GM19438 (cell line): ENCODE measurements at regions not wholly inside any gene's neighbourhood (a gene's known extent, or its start where the extent isn't known, plus 50 kb on each side); places are given as distances from the start of the nearest gene placed in this dataset.
"Not testable (repeated sequence)": the region's sequence is repeated elsewhere in the genome, so short reads cannot be mapped to it uniquely, and the experiment has no call there.

ENCODE experiments used
- ATAC-seq: cut with Tn5 transposase; IDR thresholded peaks from one replicate; pipeline ENCODE4 v1.9.1; 2021; ENCODE audit warnings: low read depth; ENCODE audit not compliant: unreplicated experiment

DNA sequence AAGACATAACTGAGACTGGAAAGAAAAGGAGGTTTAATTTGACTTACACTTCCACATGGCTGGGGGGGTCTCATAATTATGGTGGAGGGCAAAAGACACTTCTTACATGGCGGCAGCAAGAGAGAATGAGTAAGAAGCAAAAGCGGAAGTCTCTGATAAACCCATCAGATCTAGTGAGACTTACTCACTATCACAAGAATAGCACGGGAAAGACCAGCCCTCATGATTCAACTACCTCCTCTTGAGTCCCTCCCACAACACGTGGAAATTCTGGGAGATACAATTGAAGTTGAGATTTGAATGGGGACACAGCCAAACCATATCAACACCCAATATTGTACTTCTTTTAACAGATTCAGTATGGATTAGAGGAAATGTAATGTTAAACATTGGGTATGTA lies 646.6 kb downstream of the ANKRD50 start:
- ATAC-seq = no peak

DNA sequence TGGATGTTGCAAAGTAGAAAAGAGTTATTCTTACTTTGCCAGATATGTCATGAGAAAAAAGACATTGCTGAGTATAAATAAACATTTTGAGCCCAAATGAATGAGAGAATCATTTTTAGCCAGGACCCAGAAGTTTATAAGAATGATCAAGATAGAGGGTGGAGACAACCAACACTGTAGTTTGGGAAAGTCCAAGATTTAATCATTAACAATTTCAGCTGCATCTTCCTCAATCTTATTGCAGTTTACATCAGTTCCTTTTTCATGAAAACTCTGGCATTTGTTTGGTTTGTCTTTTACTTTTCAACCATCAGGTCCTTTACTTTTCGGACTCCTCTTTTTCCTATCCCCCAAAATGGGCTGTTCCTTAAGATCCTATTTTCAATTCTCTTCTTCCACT lies 645.9 kb downstream of the ANKRD50 start:
- no peak for ATAC-seq

DNA sequence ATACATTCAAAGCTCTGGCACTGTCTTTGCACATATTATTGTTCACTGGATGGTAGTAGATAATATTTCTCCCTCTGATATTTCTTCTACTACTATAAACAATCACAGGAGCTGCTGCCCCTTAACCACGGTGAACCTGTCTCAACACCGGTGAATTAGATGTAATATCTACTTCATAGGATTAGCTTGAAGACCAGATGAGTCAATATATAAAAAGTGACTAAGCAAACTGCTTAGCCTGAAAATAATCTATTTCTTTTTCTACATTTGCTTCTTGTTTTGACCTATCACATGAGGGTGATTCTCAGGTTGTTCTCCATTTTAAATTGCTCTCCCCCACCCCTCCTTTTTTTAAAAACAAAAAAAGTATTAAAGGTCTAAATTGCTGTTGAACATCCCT lies 645.5 kb downstream of the ANKRD50 start:
- ATAC-seq = no peak

DNA sequence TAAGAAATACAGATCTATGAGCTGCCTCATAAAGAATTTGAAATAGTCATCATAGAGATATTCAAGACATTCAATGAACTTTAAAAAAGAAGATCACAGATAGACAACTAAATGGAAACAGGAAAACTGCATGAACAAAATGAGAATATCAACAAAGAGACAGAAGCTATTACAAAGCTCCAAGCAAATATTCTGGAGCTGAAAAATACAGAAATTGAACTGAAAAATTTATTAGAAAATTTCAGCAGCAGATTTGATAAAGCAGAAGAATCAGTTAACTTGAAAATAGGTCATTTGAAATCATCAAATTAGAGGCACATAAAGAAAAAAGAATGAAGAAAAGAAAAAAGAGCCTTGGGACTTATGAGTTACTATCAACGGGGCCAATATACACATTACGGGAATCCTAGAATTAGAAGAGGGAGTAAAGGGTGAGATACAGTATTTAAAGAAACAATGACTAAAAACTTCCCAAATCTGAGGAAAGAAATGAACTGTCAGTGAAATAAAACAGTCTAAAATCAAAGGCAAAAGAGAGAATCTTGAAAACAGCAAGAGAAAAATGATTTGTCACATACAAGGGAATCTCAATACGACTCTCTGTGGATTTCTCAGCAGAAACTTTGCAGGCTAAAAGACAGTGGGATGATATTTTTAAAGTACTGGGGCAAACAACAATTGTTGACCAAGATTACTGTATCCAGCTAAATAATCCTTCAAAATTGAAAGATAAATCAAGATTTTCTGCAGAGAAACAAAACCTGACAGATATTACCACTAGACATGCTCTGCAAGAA lies 641.6 kb downstream of the ANKRD50 start:
- ATAC-seq = no peak

DNA sequence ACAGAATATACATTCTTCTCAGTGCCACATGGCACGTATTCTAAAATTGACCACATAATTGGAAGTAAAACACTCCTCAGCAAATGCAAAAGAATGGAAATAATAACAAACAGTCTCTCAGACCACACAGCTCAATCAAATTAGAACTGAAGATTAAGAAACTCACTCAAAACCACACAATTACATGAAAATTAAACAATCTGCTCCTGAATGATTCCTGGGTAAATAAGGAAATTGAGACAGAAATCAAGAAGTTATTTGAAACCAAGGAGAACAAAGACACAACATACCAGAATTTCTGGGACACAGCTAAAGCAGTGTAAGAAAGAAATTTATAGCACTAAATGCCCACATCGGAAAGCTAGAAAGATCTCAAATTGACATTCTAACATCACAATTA lies 637.3 kb downstream of the ANKRD50 start:
- ATAC-seq = not testable (repeated sequence)

DNA sequence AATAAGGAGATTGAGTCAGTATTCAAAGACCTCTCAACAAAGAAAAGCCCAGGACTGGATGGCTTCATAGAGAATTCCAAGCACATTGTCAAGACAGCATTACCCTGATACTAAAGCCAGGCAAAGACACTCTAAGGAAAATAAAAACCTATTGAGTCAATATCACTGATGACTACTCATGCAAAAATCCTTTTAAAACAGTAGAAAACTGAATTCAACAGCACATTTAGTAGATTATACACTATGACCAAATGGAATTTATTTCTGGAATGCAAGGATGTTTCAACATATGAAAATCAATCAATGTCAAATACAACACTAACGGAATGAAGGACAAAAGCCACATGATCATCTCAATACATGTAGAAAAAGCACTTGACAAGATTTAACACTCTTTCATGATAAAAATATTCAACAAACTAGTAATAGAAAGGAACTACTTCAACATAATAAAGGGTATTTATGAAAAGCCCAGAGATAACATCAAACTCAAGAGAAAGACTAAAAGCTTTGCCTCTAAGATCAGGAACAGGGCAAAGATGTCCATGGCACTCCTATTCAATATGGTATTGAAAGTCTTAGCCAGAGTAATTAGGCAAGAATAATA lies 633.3 kb downstream of the ANKRD50 start:
- no peak for ATAC-seq

DNA sequence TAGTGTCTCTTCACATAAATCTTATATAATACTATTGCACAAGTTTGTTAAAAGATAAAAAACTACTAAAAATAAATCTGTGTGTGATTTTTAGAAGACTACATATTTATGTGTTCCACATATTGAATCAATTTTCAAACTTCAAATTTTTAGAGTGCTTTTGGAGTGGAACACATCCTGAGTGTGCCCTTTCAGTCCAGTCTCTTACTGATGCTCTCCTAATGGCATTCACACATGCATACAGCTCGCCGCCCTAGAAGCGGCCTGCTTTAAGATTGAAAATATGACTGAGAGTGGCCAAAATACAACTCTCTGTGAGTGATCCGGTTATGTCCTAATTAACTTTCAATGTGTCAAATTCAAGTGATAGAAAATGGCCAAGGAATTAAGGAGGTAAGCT lies 628.8 kb downstream of the ANKRD50 start:
- ATAC-seq = no peak

DNA sequence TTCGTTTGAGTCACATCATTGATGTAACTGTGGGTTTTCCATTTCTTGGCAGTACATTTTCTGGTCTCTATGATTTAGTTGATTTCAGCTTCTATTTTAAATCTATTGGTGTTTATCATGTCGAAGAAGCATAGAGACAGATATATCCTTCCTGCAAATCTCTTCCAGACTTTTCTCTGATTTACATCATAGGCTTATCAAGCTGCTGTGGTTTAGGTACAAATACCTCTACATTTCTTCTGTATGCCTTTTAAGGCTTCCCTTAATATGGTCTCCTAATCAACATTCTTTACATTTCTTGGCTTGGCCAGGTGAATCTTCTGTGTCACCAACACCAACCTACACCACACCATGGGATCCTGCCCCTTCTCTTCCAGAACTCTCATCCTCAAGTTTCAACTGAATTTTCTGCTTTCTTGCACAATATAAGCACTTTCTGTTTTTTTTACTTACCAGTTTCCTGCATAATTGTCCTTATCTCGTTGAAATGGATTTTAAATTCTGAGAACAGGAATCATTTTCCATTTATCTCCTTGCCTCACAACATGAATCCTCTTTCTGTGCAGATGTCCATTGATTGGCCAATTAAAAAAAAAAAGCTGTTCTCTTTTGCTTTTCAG lies 626.9 kb downstream of the ANKRD50 start:
- no peak for ATAC-seq

DNA sequence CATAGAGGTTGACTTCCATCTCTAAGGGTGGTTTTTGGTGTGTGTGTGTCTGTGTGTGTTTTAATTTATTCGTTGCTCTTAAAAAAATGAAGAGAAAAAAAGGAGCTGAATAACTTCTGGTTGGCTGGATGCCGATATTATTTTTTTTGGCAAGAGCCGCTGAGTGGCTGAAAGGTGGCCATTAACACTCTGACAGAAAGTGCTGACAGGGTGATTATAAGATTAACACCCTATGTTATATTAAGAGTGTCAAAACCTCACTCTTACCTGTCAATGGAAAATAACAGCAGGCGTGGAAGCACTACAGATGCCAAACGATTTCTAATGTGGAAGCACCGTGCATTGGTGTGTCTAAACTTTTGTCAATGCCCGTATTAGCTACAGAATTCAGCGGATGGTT lies 622.5 kb downstream of the ANKRD50 start:
- no peak for ATAC-seq

DNA sequence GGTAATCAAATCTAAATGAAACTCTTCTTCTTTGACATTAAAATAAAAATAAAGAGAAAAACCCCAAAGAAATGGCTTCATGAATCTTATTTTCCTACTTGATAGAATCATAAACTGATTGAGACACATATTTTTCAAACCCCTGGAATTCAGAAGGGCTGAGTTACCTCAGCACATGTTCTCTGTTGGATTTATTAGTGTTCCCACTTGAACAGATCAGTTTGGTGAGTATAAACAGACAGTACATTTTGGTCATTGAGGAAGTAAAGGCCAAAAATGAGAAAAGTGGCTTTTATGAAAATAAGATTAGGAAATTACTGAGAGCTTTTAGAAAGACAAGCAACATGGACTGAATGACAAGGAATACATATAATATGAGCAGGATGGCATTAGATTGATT lies 620.4 kb downstream of the ANKRD50 start:
- no peak for ATAC-seq

DNA sequence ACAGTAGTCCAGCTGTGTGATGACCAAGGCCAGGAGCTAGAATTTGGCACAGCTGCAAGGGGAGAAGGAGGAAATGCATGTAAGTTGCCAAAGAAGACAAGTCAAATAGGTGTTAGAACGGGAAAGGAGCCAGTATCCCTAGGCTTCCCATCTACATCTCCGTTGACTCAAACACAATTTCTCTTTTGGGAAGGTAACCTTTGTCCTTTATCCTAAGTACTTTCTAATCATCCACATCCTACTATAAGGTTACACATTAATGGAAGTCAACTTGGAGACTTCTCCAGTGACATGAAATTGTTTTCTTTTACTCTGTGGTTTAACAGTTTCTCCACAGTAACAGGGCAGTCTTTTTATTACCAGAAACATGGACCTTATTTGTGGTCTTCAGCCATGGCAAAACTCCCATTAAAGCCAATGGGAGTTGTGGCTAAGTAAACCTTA lies 620.0 kb downstream of the ANKRD50 start:
- no peak for ATAC-seq

DNA sequence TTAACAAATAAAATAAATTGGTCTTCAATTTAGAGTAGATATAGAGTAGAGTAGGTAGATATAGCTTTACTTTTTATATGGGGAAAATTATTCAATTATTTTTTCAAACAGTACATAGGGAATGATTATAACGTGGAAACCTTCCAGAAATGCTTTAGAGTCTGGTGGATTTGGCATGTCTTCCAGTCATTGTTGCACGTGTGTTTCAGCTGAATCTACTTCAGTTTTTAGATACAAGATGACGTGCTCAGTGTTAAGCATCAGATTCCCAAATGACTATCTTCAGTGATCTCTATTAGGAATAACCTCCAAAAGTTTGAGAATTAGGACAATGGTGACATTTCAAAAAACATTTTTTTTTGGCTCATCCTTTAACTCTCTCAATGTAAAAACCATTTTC lies 616.9 kb downstream of the ANKRD50 start:
- ATAC-seq = no peak

DNA sequence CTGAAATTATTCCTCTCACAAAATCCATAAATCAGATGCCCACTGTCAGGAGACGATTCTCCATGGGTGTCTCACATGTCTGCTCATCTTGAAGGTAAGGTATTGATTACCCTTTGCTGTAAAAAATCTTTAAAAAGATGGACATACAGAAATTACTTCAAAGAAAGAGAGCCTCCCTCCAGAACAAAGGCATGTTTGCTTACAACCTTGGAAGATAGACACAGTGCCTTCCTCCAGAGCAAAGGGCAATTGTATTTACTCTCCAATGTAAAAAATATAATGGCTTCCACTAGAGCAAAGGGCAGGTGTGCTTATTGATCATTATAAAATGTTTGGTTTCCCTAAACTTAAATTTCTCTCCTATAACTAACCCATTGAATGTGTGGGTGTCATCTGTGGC lies 616.2 kb downstream of the ANKRD50 start:
- ATAC-seq = no peak

DNA sequence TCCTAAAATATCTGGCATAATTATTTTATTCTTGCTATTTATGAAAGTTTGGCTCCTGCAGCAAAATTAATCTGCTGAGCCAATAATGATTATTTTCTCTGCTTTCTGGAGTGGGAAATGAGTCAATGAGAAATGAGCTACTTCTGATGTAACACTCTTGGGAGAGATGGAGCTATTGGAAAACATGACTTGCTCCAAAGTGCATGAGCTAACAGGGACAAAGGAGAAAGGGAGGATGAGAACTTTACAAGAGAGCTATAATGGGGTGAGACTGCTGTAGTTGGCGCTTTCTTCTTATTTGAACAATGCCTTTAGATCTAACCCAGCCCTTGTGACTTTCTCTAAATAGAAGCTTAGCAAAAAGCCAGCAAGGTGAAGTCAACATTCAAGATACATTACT lies 615.1 kb downstream of the ANKRD50 start:
- ATAC-seq = no peak

DNA sequence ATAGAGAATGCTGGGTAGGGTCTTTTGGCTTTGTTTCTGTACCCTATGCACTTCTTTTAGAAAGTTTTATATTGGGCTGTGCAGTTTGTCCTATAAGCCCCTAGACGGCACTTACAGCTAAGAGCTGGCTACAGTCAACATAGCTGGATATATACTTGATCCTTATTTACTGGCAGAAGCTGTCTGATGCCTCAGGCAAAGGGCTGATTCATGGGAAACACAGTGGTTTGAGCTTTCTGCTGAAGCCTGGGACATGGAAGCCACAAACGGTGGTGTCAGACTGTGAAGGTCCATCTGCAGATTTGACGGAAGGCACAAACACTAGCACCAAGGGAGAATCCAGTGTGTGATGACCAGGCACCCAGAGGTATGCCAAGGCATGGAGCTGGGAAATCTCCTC lies 608.4 kb downstream of the ANKRD50 start:
- ATAC-seq = no peak

DNA sequence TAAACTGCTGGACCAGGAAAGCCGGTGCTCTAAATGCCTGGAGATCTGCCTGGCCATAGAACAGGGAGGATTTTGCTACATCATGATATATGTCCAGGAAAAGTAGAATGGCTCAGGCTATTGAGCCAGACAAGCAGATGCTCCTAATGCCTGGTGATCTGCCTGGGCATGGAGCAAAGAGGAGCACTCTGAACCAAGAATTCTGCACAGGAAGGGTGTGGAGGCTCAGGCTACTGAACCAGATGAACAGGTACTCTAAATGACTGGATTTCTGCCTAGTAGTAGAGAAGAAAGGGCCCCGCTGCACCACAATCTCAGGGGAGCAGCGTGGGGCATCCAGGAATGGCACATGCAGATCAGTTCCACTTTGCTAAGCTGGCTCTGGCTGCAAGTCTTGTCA lies 607.9 kb downstream of the ANKRD50 start:
- ATAC-seq = no peak

DNA sequence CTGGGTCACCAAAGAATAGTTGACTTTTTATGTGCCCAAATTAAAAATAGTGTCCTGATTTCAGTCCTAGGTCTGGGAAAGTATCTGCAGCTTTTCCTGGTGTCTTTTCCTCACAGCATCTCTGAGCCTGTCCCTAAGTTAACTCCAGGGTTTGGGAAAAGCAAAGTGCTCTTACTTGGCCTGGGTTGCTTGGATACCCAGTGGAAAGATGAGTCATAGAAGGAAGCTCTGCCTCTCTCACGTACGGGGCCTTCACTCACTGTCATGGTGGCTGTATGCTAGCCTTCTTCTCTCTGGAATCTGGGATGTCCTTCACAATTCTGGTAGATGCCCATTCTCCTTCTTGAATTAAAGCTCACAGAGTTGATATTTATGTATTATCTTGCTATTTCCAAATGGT lies 607.3 kb downstream of the ANKRD50 start:
- ATAC-seq = no peak

DNA sequence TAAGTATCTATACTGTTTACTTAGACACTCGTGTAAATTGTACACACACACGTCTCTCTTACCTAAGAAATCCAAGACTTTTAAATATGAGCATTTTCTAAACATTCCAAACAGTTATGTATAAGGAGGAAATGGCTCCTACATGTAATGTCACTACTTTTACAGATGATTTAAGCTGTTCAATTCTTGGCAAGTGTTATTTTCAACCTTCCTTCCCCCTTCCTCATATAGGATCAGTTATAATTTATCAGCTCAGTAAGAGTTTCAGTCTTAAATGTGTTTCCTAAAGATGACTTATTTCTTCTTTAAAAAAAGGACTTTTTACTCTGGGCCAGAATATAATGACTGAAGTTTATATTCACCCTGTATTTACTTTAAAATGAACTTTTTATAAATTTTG lies 601.1 kb downstream of the ANKRD50 start:
- no peak for ATAC-seq

DNA sequence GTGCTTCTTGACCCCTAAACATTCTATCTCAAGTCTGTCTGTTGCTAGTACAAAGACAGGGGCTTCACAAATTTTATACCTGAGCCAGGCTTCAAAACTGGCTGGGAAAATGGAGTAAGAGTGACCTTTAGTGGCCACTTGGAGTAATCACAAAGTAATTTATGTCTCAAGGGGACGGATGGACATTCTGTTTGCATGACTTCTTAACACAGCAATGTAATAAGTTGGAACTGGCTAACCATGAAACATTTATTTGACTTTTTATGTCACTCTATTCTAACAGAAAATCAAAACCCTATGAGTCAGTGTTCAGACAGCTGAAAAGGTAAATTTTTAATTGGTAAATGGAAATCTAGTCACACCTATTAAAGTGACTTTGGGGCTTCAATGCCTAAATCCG lies 600.6 kb downstream of the ANKRD50 start:
- peak; percentile 70 for ATAC-seq

DNA sequence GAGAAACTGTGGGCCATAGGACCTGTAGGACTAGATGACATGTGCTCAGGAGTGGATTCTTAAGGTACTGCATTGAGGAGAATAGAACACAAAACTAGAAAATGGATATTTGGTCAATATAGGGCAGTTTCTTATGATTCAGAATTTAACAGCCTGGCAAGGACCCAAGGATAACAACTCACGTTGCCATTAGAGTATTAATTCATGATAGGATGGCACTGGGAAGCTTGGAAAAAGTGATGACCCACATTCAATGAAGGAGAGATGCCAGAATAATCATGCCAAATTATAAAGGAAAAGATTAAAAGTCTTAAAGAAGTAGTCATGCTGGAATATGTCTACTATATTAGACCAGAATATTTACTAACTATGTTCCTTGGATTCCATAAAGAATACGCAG lies 594.5 kb downstream of the ANKRD50 start:
- ATAC-seq = no peak

DNA sequence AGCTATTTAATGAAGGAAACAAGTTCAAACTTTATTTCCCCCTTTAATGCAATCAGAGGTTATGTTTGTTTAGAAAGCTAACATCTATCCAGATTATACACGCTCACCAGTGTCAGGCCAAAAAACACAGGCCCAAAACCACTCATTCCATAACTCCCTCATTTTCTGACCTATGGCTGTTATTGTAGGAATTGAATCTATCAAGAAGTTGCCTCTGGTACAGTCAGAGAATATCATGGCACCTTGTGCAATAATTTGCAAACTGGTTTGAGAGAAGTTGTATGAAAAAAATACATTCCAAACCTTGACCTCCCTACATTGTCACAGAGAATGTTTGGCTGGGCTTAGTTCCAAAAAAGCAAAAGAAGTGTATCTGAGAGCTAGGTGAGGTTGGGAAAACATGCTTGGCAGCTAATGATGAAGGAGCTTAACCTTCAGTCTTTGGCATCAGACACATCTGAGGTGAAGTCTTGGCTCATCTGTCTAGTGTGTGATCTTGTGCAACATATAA lies 591.0 kb downstream of the ANKRD50 start:
- no peak for ATAC-seq

DNA sequence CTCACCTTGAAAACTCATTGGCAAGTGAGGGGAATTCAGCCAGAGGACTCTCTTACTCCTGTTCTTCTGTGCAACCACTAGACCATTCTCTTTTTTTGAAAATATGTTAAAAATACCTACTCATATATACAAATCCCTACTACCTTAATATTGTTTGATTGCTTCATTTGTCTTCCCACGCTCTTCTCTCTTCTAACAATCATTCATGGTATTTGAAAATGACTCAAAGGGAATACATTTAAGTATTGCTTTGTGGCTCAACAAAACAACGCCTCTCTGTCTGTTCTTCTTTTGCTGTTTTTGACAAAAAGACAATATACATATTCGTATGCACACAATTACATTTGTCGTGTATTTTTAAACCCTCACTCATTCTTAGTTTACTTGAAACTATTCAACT lies 589.4 kb downstream of the ANKRD50 start:
- no peak for ATAC-seq
